ENCODE measurements at regions not wholly inside any gene's neighbourhood (a gene's known extent, or its start where the extent isn't known, plus 50 kb on each side); places are given as distances from the start of the nearest gene placed in this dataset.

GRCh38 chr3:95387242-95388021, 1324.6 kb downstream of the NSUN3 start:
- H3K27ac ChIP-seq: no peak overlapping the region
- H3K27me3 ChIP-seq: no peaks in the 10 kb centered on the region
- TF ChIP-seq CTCF (IDR thresholded peaks at IDR 0.05) (no peak), POLR2A (IDR thresholded peaks at IDR 0.05) (no peak)
- H3K4me3 ChIP-seq: no peak overlapping the region
- no peaks in the 10 kb centered on the region for H3K9me3 ChIP-seq
- no peaks in the 10 kb centered on the region for H3K4me1 ChIP-seq
- H3K36me3 ChIP-seq: no peaks in the 10 kb centered on the region
- no peak for DNase-seq

GRCh38 chr3:95389725-95390313, 1327.0 kb downstream of the NSUN3 start:
- Histone ChIP-seq H3K27me3 (no peaks in the 10 kb centered on the region), H3K9me3 (no peaks in the 10 kb centered on the region), H3K36me3 (no peaks in the 10 kb centered on the region), H3K4me1 (no peaks in the 10 kb centered on the region), H3K4me3 (no peak overlapping the region), H3K27ac (no peak overlapping the region)
- DNase-seq: no peak
- TF ChIP-seq POLR2A (IDR thresholded peaks at IDR 0.05) (no peak), CTCF (IDR thresholded peaks at IDR 0.05) (no peak)

GRCh38 chr3:95394286-95394685, 1331.4 kb downstream of the NSUN3 start:
- DNase-seq: no peak
- no peak for TF ChIP-seq POLR2A (IDR thresholded peaks at IDR 0.05)
- TF ChIP-seq CTCF (IDR thresholded peaks at IDR 0.05): no peak
- H3K4me1 ChIP-seq: no peaks in the 10 kb centered on the region

GRCh38 chr3:95399585-95399984, 1336.7 kb downstream of the NSUN3 start:
- Histone ChIP-seq H3K4me3 (no peak overlapping the region), H3K27ac (no peak overlapping the region), H3K27me3 (no peaks in the 10 kb centered on the region), H3K9me3 (no peaks in the 10 kb centered on the region), H3K36me3 (no peaks in the 10 kb centered on the region), H3K4me1 (no peaks in the 10 kb centered on the region)
- DNase-seq: no peak
- no peak for TF ChIP-seq CTCF (IDR thresholded peaks at IDR 0.05)
- TF ChIP-seq POLR2A (IDR thresholded peaks at IDR 0.05): no peak

More at GRCh38 chr3:95394286-95394685, 1331.4 kb downstream of the NSUN3 start:
- Histone ChIP-seq H3K36me3 (no peaks in the 10 kb centered on the region), H3K9me3 (no peaks in the 10 kb centered on the region), H3K27me3 (no peaks in the 10 kb centered on the region), H3K4me3 (no peak overlapping the region), H3K27ac (no peak overlapping the region)

GRCh38 chr3:95401693-95402092, 1338.8 kb downstream of the NSUN3 start:
- H3K4me3 ChIP-seq: no peak overlapping the region
- H3K36me3 ChIP-seq: no peaks in the 10 kb centered on the region
- H3K4me1 ChIP-seq: no peaks in the 10 kb centered on the region
- H3K27me3 ChIP-seq: no peaks in the 10 kb centered on the region
- DNase-seq: no peak
- TF ChIP-seq CTCF (IDR thresholded peaks at IDR 0.05): no peak
- no peak for TF ChIP-seq POLR2A (IDR thresholded peaks at IDR 0.05)
- no peak overlapping the region for H3K27ac ChIP-seq
- no peaks in the 10 kb centered on the region for H3K9me3 ChIP-seq
